ENCODE measurements at regions not wholly inside any gene's neighbourhood (a gene's known extent, or its start where the extent isn't known, plus 50 kb on each side); places are given as distances from the start of the nearest gene placed in this dataset.

- TF ChIP-seq, protein P1, sequence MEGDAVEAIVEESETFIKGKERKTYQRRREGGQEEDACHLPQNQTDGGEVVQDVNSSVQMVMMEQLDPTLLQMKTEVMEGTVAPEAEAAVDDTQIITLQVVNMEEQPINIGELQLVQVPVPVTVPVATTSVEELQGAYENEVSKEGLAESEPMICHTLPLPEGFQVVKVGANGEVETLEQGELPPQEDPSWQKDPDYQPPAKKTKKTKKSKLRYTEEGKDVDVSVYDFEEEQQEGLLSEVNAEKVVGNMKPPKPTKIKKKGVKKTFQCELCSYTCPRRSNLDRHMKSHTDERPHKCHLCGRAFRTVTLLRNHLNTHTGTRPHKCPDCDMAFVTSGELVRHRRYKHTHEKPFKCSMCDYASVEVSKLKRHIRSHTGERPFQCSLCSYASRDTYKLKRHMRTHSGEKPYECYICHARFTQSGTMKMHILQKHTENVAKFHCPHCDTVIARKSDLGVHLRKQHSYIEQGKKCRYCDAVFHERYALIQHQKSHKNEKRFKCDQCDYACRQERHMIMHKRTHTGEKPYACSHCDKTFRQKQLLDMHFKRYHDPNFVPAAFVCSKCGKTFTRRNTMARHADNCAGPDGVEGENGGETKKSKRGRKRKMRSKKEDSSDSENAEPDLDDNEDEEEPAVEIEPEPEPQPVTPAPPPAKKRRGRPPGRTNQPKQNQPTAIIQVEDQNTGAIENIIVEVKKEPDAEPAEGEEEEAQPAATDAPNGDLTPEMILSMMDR (IDR thresholded peaks at IDR 0.05 in 4 of 5, conservative IDR thresholded peaks at IDR 0.05 in 1 of 5) = no peak
- no peak for TF ChIP-seq POLR2A (IDR thresholded peaks at IDR 0.05)
These were observed 679.3 kb downstream of the TYW1 start for GRCh38 chr7:67675971-67676370.

Measured in gastrocnemius medialis (tissue), 4 donors.